H1 (cell line): ENCODE measurements at regions not wholly inside any gene's neighbourhood (a gene's known extent, or its start where the extent isn't known, plus 50 kb on each side); places are given as distances from the start of the nearest gene placed in this dataset.

Source experiments
- ATF2 ChIP-seq: IDR thresholded peaks from 2 replicates; pipeline ENCODE4 v1.6.1; 2012; ENCODE audit warnings: low read length, inconsistent platforms
- E2F6 ChIP-seq: IDR thresholded peaks from 2 replicates; pipeline ENCODE4 v1.6.1; 2012; ENCODE audit warnings: inconsistent platforms
- KDM1A ChIP-seq: fragments of 200-600, 300-600 bp; sonication (generic); IDR thresholded peaks from 2 replicates; pipeline ENCODE4 v1.7.1; 2016; ENCODE audit warnings: mild to moderate bottlenecking, low read length, borderline replicate concordance
- POU5F1 ChIP-seq: IDR thresholded peaks from 2 replicates; pipeline ENCODE4 v1.6.1; 2011; ENCODE audit warnings: low read depth, mild to moderate bottlenecking, low read length, moderate library complexity
- RNF2 ChIP-seq: fragments of 200-900, 300-1000 bp; sonication (generic); IDR thresholded peaks from 2 replicates; pipeline ENCODE4 v1.7.1; 2016; ENCODE audit warnings: borderline replicate concordance, low read depth, mild to moderate bottlenecking, antibody characterized with exemption, low read length; ENCODE audit not compliant: poor library complexity, severe bottlenecking; ENCODE audit errors: missing control alignments
- SAP30 ChIP-seq: fragments of 300-600 bp; sonication (generic); IDR thresholded peaks from 2 replicates; pipeline ENCODE4 v1.7.1; 2012; ENCODE audit warnings: low read length, moderate library complexity, mild to moderate bottlenecking, inconsistent platforms; ENCODE audit not compliant: insufficient read depth, insufficient replicate concordance
- USF2 ChIP-seq: IDR thresholded peaks from 2 replicates; pipeline ENCODE4 v1.6.1; 2011; ENCODE audit warnings: low read length, improper control_type of control experiment

- TF ChIP-seq SAP30 (no peak), POU5F1 (no peak), RNF2 (no peak), USF2 (no peak), ATF2 (no peak), KDM1A (no peak), E2F6 (no peak)
Observed at GRCh38 chr6:6806844-6807518, 218.5 kb downstream of the LY86 start (continued).
